GM21360 (cell line): ENCODE measurements at regions not wholly inside any gene's neighbourhood (a gene's known extent, or its start where the extent isn't known, plus 50 kb on each side); places are given as distances from the start of the nearest gene placed in this dataset.

Source experiments
- ATAC-seq: cut with Tn5 transposase; IDR thresholded peaks from one replicate; pipeline ENCODE4 v1.9.1; 2021; ENCODE audit warnings: mild to moderate bottlenecking, moderate library complexity; ENCODE audit not compliant: unreplicated experiment

GRCh38 chr14:85438001-85438400 is 91.9 kb upstream of the FLRT2 start:
- ATAC-seq: no peak

- no peak for ATAC-seq
Measured at GRCh38 chr14:85438481-85438942, 91.4 kb upstream of the FLRT2 start.

GRCh38 chr14:85439696-85440328 is 90.1 kb upstream of the FLRT2 start:
- no peak for ATAC-seq

- ATAC-seq: no peak
Measured at GRCh38 chr14:85441909-85442643, 87.9 kb upstream of the FLRT2 start.

GRCh38 chr14:85442996-85443395 is 86.9 kb upstream of the FLRT2 start:
- no peak for ATAC-seq

- no peak for ATAC-seq
Measured at GRCh38 chr14:85444635-85445034, 85.3 kb upstream of the FLRT2 start.

GRCh38 chr14:85445151-85445795 is 84.7 kb upstream of the FLRT2 start:
- ATAC-seq: no peak

- no peak for ATAC-seq
Measured at GRCh38 chr14:85447883-85448282, 82.1 kb upstream of the FLRT2 start.

- ATAC-seq: no peak
Measured at GRCh38 chr14:85451421-85451820, 78.5 kb upstream of the FLRT2 start.

- ATAC-seq: no peak
Measured at GRCh38 chr14:85453401-85454225, 76.3 kb upstream of the FLRT2 start.

- ATAC-seq: no peak
Measured at GRCh38 chr14:85454226-85454813, 75.6 kb upstream of the FLRT2 start.

GRCh38 chr14:85459361-85460000 is 70.5 kb upstream of the FLRT2 start:
- ATAC-seq: no peak

GRCh38 chr14:85461432-85462133 is 68.4 kb upstream of the FLRT2 start:
- ATAC-seq: no peak

- no peak for ATAC-seq
Measured at GRCh38 chr14:85463512-85463911, 66.4 kb upstream of the FLRT2 start.

- ATAC-seq: no peak
Measured at GRCh38 chr14:85464135-85464895, 65.6 kb upstream of the FLRT2 start.

GRCh38 chr14:85466678-85467077 is 63.3 kb upstream of the FLRT2 start:
- no peak for ATAC-seq

GRCh38 chr14:85468816-85469215 is 61.1 kb upstream of the FLRT2 start:
- no peak for ATAC-seq

GRCh38 chr14:85471156-85471555 is 58.8 kb upstream of the FLRT2 start:
- ATAC-seq: no peak

GRCh38 chr14:85471744-85472143 is 58.2 kb upstream of the FLRT2 start:
- ATAC-seq: no peak
